ENCODE measurements at regions not wholly inside any gene's neighbourhood (a gene's known extent, or its start where the extent isn't known, plus 50 kb on each side); places are given as distances from the start of the nearest gene placed in this dataset.

DNA sequence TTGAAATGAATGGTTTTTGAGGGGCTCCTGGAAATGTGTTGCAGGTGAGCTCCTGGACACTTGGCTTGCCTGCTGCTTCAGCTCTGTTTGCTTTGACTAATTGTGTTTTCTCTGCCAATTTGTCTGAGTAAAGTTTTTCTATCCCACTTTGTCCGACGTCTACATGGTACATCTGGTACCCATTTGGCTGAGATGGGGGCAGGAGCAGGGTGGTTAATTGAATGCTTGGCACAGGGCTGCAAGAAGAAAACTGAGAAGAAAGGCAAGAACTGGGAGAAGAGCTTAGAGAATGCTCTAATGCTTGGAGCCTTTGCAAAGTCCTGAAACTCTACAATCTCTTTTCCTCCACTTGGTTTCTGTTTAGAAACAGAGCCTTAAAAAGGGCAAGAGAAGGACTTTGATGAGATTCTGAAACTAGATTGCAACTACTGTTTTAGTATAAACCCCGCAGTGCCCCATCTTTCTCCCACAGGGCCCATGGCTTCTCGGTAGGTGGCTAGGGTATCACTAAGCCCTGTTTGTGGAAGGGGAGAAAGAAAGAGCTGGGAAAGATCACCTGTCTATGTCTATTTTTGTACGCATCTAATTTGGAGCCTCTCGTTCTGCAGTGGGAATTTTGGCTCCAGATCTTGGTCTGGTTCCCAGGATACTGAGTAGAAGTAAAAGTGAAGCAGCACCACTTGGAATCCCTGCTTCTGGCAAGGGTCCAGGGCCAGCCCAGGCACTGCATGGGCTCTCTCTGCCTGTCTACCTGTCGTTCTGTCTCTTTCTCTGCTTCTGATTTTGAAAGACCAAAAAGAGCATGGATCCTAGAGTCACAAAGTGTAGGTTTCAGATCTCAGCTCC, 214.4 kb downstream of the SEMA6A start:
- H3K36me3 ChIP-seq (ENCODE audit: control insufficient read depth, insufficient read depth, low read length): no peaks in the 10 kb centered on the region
- H3K9ac ChIP-seq: no peak overlapping the region
- TF ChIP-seq, protein P1, sequence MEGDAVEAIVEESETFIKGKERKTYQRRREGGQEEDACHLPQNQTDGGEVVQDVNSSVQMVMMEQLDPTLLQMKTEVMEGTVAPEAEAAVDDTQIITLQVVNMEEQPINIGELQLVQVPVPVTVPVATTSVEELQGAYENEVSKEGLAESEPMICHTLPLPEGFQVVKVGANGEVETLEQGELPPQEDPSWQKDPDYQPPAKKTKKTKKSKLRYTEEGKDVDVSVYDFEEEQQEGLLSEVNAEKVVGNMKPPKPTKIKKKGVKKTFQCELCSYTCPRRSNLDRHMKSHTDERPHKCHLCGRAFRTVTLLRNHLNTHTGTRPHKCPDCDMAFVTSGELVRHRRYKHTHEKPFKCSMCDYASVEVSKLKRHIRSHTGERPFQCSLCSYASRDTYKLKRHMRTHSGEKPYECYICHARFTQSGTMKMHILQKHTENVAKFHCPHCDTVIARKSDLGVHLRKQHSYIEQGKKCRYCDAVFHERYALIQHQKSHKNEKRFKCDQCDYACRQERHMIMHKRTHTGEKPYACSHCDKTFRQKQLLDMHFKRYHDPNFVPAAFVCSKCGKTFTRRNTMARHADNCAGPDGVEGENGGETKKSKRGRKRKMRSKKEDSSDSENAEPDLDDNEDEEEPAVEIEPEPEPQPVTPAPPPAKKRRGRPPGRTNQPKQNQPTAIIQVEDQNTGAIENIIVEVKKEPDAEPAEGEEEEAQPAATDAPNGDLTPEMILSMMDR (IDR thresholded peaks at IDR 0.05): no peak
- H3K4me3 ChIP-seq (ENCODE audit: low read depth, low read length): no peak overlapping the region
- H3K27me3 ChIP-seq (ENCODE audit: control insufficient read depth, insufficient read depth, low read length): no peaks in the 10 kb centered on the region
- no peak overlapping the region for H3K4me2 ChIP-seq (ENCODE audit: low read length)
- H3K27ac ChIP-seq: no peak overlapping the region
- H3K4me1 ChIP-seq: no peaks in the 10 kb centered on the region
- H2AFZ ChIP-seq: peak overlapping the region; percentile 1
- no peaks in the 10 kb centered on the region for H3K9me3 ChIP-seq (ENCODE audit: control insufficient read depth, low read length)
- H3K79me2 ChIP-seq: no peaks in the 10 kb centered on the region

DNA sequence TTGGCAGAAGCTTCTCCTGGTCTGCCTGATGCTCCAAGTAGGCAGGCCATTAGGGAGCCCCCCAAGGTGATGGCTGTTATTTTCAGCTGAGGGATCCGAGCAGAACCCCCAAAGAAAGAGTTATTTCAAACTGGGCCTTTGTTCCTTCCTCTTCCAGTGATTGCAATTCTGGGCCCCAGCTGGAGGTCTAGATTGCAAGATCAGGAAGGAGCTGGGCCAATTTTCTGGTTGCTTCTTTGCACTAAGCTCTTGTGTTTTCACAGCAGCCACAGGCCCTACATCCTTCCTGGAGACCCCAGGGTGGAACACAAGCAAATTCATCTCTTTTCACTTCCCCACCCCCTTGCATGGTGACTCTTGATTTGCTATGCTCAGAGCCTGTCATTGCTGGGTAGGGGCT, 215.0 kb downstream of the SEMA6A start:
- no peak overlapping the region for H3K4me2 ChIP-seq (ENCODE audit: low read length)
- no peak overlapping the region for H3K27ac ChIP-seq
- H2AFZ ChIP-seq: no peak overlapping the region
- no peak overlapping the region for H3K9ac ChIP-seq
- H3K36me3 ChIP-seq (ENCODE audit: control insufficient read depth, insufficient read depth, low read length): no peaks in the 10 kb centered on the region
- no peaks in the 10 kb centered on the region for H3K27me3 ChIP-seq (ENCODE audit: control insufficient read depth, insufficient read depth, low read length)
- H3K4me3 ChIP-seq (ENCODE audit: low read depth, low read length): no peak overlapping the region
- no peaks in the 10 kb centered on the region for H3K9me3 ChIP-seq (ENCODE audit: control insufficient read depth, low read length)
- H3K4me1 ChIP-seq: no peaks in the 10 kb centered on the region
- TF ChIP-seq, protein P1 (IDR thresholded peaks at IDR 0.05): no peak
- H3K79me2 ChIP-seq: no peaks in the 10 kb centered on the region

GRCh38 chr5:116358911-116359418, 215.7 kb downstream of the SEMA6A start:
- Histone ChIP-seq H3K9me3 (ENCODE audit: control insufficient read depth, low read length) (no peaks in the 10 kb centered on the region), H3K27ac (no peak overlapping the region), H3K4me2 (ENCODE audit: low read length) (no peak overlapping the region), H3K4me3 (ENCODE audit: low read depth, low read length) (no peak overlapping the region), H3K9ac (no peak overlapping the region), H3K79me2 (no peaks in the 10 kb centered on the region), H3K36me3 (ENCODE audit: control insufficient read depth, insufficient read depth, low read length) (no peaks in the 10 kb centered on the region), H3K4me1 (no peaks in the 10 kb centered on the region), H2AFZ (no peak overlapping the region), H3K27me3 (ENCODE audit: control insufficient read depth, insufficient read depth, low read length) (no peaks in the 10 kb centered on the region)
- TF ChIP-seq, protein P1 (IDR thresholded peaks at IDR 0.05): no peak

- Histone ChIP-seq H3K27ac (no peak overlapping the region), H3K4me3 (ENCODE audit: low read depth, low read length) (no peak overlapping the region), H3K36me3 (ENCODE audit: control insufficient read depth, insufficient read depth, low read length) (no peaks in the 10 kb centered on the region), H3K79me2 (no peaks in the 10 kb centered on the region), H3K9ac (no peak overlapping the region), H3K9me3 (ENCODE audit: control insufficient read depth, low read length) (no peaks in the 10 kb centered on the region), H2AFZ (no peak overlapping the region), H3K27me3 (ENCODE audit: control insufficient read depth, insufficient read depth, low read length) (no peaks in the 10 kb centered on the region), H3K4me1 (no peaks in the 10 kb centered on the region), H3K4me2 (ENCODE audit: low read length) (no peak overlapping the region)
- TF ChIP-seq, protein P1 (IDR thresholded peaks at IDR 0.05): no peak
Measured at GRCh38 chr5:116358015-116358523, 216.6 kb downstream of the SEMA6A start.

Measured in parathyroid adenoma (tissue), 2 donors.